ENCODE measurements at regions not wholly inside any gene's neighbourhood (a gene's known extent, or its start where the extent isn't known, plus 50 kb on each side); places are given as distances from the start of the nearest gene placed in this dataset.

GRCh38 chr3:102676424-102676823 is 241.6 kb downstream of the ZPLD1 start:
- DNase-seq (ENCODE audit: low spot score) = no peak
- no peak for TF ChIP-seq CTCF (IDR thresholded peaks at IDR 0.05; ENCODE audit: extremely low read depth, missing control alignments)

DNA sequence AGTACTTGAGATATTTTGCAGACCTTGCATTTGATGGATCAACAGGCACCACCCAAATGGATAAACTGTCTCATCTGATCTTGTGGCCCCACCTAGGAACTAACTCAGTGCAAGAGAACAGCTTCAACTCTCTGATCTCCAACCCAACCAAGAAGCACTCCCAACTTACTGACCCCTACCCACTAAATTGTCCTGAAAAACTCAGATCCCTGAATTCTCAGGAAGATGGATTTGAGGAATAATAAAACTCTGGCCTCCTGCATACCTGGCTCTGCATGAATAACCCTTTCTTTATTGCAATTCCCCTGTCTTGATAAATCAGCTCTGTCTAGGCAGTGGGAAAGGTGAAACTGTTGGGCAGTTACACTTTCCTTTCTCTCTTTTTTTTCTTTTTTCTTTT is 247.9 kb downstream of the ZPLD1 start:
- DNase-seq (ENCODE audit: low spot score) = no peak
- TF ChIP-seq CTCF (IDR thresholded peaks at IDR 0.05; ENCODE audit: extremely low read depth, missing control alignments) = no peak

- no peak for TF ChIP-seq CTCF (IDR thresholded peaks at IDR 0.05; ENCODE audit: extremely low read depth, missing control alignments)
- DNase-seq (ENCODE audit: low spot score) = no peak
Observed at GRCh38 chr3:102686792-102687191, 252.0 kb downstream of the ZPLD1 start.

- DNase-seq (ENCODE audit: low spot score) = no peak
- no peak for TF ChIP-seq CTCF (IDR thresholded peaks at IDR 0.05; ENCODE audit: extremely low read depth, missing control alignments)
Observed at GRCh38 chr3:102687851-102688555, 253.2 kb downstream of the ZPLD1 start.

GRCh38 chr3:102688556-102688930 is 253.7 kb downstream of the ZPLD1 start:
- TF ChIP-seq CTCF (IDR thresholded peaks at IDR 0.05; ENCODE audit: extremely low read depth, missing control alignments) = no peak
- no peak for DNase-seq (ENCODE audit: low spot score)

- DNase-seq (ENCODE audit: low spot score) = no peak
- no peak for TF ChIP-seq CTCF (IDR thresholded peaks at IDR 0.05; ENCODE audit: extremely low read depth, missing control alignments)
Observed at GRCh38 chr3:102691507-102691906, 256.7 kb downstream of the ZPLD1 start.

- no peak for DNase-seq (ENCODE audit: low spot score)
- no peak for TF ChIP-seq CTCF (IDR thresholded peaks at IDR 0.05; ENCODE audit: extremely low read depth, missing control alignments)
Observed at GRCh38 chr3:102699104-102699818, 264.4 kb downstream of the ZPLD1 start.

Data from GM20000 (cell line).